ENCODE measurements at regions not wholly inside any gene's neighbourhood (a gene's known extent, or its start where the extent isn't known, plus 50 kb on each side); places are given as distances from the start of the nearest gene placed in this dataset.

- no peak for DNase-seq (ENCODE audit: extremely low read depth in 1 of 11, low read depth in 9 of 11, low spot score in 4 of 11)
Measured at GRCh38 chr17:77602883-77603640, 355.4 kb upstream of the TNRC6C start.

- no peak for DNase-seq (ENCODE audit: extremely low read depth in 1 of 11, low read depth in 9 of 11, low spot score in 4 of 11)
Measured at GRCh38 chr17:77604301-77604972, 354.1 kb upstream of the TNRC6C start.

- DNase-seq (ENCODE audit: extremely low read depth in 1 of 11, low read depth in 9 of 11, low spot score in 4 of 11): no peak
Measured at GRCh38 chr17:77604973-77605313, 353.6 kb upstream of the TNRC6C start.

DNA sequence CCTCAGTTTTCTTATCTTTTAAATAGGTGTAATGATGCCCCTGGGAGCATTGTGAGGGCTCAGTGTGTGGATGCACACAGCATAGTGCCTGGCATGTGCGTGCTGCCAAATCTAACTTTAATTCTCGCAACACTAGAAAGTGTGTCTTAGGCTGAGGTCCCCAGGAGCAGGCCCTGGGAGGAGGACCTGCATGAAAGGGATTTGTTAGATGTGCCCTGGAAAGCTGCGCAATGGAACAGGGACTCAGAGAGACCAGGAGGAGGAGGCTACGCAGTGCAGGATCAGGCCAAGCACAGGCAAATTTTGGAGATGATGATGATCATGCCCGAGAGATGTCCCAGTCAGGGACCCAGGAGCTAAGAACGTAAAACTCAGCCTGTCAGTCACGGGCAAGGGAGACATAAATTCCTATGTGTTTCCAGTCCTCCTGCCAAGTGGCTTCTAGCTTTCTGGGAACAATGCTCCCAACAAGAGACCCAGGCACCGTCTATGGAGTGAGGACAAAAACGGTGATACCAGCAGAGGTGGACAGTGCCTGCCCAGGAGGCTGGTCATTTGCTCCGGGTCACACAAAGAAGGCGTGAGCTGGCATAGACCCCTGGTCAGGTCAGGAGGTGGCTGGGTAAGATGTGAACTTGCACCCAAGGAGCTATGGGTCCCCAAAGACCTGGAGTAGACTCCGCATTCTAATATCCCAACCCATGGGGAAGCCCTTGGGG is 352.2 kb upstream of the TNRC6C start:
- no peak for DNase-seq (ENCODE audit: extremely low read depth in 1 of 11, low read depth in 9 of 11, low spot score in 4 of 11)

- DNase-seq (ENCODE audit: extremely low read depth in 1 of 11, low read depth in 9 of 11, low spot score in 4 of 11): no peak
Measured at GRCh38 chr17:77606865-77607210, 351.7 kb upstream of the TNRC6C start.

DNA sequence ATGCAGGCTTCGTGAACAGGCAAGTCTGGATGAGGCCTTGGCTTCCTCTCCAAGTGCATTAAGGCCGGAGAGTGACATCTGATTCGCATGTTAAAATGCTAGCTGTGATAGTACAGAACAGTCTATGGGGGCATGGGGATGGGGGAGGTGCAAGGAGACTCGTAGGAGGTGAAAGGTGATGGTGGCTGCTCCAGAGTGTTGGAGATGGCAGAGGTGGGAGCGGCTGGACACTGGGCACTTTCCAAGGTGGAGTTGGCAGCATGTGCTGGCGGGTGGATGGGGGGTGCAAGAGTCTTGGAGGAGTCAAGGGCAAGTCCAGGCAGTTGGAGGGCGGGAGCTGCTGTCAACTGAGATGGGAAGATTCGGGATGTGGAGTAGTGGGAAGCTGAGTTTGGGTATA is 350.9 kb upstream of the TNRC6C start:
- no peak for DNase-seq (ENCODE audit: extremely low read depth in 1 of 11, low read depth in 9 of 11, low spot score in 4 of 11)

- no peak for DNase-seq (ENCODE audit: extremely low read depth in 1 of 11, low read depth in 9 of 11, low spot score in 4 of 11)
Measured at GRCh38 chr17:77608431-77608830, 350.1 kb upstream of the TNRC6C start.

DNA sequence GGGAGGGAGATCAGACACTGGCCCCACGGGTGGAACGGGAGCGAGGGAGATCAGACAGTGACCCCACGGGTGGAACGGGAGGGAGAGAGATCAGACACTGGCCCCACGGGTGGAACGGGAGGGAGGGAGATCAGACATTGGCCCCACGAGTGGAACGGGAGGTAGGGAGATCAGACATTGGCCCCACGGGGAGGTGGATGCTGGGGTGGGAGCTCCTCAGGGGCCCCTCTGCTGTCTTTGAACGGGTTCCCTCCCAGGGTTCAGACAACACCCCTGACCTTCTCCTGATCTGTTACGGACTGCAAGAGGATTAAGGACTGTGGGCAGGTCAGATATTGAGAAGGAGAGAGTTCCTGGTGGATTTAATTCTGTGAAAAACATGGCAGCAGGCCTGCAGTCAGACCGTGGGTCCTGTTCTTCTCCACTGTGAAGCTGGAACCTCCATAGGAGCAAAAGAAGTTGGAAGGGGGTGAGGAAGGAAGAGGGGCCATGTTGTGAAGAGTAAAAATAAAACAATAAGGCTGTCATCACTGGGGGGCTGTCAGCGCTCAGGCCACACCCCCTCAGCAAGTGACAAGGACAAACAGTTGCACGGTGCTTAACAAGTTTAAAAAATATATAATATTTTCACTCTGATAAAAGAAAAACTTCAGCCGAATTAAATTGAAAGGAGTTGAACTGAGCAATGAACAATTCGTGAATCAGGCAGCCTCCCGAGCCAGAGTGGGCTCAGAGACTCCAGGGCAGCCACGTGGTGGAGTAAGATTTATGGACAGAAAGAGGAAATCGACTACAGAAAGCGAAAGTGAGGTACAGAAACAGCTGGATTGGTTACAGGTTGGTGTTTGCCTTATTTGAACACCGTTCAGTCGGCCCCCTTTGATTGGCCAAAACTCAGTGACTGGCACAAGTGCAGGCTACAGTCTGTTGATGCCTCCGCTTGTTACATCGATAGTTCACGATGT is 348.7 kb upstream of the TNRC6C start:
- peak in 10 of 11 donors; percentile 24 to 57 (median 42) for DNase-seq (ENCODE audit: extremely low read depth in 1 of 11, low read depth in 9 of 11, low spot score in 4 of 11)

- no peak for DNase-seq (ENCODE audit: extremely low read depth in 1 of 11, low read depth in 9 of 11, low spot score in 4 of 11)
Measured at GRCh38 chr17:77610518-77610893, 348.0 kb upstream of the TNRC6C start.

DNA sequence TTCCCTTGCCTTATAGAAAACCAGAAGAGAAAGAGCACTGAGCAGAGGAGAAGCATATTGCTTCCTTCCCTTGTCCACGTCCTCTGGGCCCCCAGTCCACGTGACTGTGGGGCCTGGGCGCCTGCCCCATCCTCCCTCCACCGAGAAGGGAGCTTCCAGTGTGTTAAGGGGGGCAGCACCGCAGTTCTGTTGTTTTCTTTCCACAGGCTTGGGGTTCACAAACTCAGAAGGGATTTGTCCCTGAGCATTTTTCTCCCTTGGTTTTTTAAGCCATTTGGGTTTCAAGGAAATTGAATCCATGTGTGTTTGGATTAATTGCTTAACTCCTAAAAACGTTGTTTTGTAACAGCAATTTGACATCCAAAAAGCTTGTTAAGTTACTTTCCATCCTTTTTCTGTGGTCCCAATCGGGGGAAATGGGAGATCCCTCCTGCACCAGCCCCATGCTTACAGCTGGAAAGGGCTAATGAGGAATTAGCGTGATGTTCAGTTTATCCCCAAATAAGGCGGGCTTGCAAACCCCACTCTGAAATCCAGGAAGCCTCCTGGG is 347.5 kb upstream of the TNRC6C start:
- no peak for DNase-seq (ENCODE audit: extremely low read depth in 1 of 11, low read depth in 9 of 11, low spot score in 4 of 11)

GRCh38 chr17:77611791-77612502 is 346.6 kb upstream of the TNRC6C start:
- no peak for DNase-seq (ENCODE audit: extremely low read depth in 1 of 11, low read depth in 9 of 11, low spot score in 4 of 11)

- DNase-seq (ENCODE audit: extremely low read depth in 1 of 11, low read depth in 9 of 11, low spot score in 4 of 11): no peak
Measured at GRCh38 chr17:77613218-77613617, 345.3 kb upstream of the TNRC6C start.

- DNase-seq (ENCODE audit: extremely low read depth in 1 of 11, low read depth in 9 of 11, low spot score in 4 of 11): no peak
Measured at GRCh38 chr17:77613627-77614026, 344.9 kb upstream of the TNRC6C start.

GRCh38 chr17:77615703-77616253 is 342.7 kb upstream of the TNRC6C start:
- no peak for DNase-seq (ENCODE audit: extremely low read depth in 1 of 11, low read depth in 9 of 11, low spot score in 4 of 11)

- no peak for DNase-seq (ENCODE audit: extremely low read depth in 1 of 11, low read depth in 9 of 11, low spot score in 4 of 11)
Measured at GRCh38 chr17:77616254-77616731, 342.2 kb upstream of the TNRC6C start.

GRCh38 chr17:77617516-77617915 is 341.0 kb upstream of the TNRC6C start:
- DNase-seq (ENCODE audit: extremely low read depth in 1 of 11, low read depth in 9 of 11, low spot score in 4 of 11): no peak

- no peak for DNase-seq (ENCODE audit: extremely low read depth in 1 of 11, low read depth in 9 of 11, low spot score in 4 of 11)
Measured at GRCh38 chr17:77618173-77618572, 340.3 kb upstream of the TNRC6C start.

- no peak for DNase-seq (ENCODE audit: extremely low read depth in 1 of 11, low read depth in 9 of 11, low spot score in 4 of 11)
Measured at GRCh38 chr17:77618731-77619130, 339.8 kb upstream of the TNRC6C start.

All from renal cortex interstitium (tissue), 11 donors.